ENCODE measurements at regions not wholly inside any gene's neighbourhood (a gene's known extent, or its start where the extent isn't known, plus 50 kb on each side); places are given as distances from the start of the nearest gene placed in this dataset.
A peak's percentile ranks its signal among the peaks of the same experiment; 100 is the strongest.

GRCh38 chr3:66597308-66597863 is 96.6 kb upstream of the LRIG1 start:
- no peak for FAIRE-seq
- intact Hi-C loops (cut with DNase I), result no loop called here
- Histone ChIP-seq H3K27me3 (ENCODE audit: control insufficient read depth, insufficient read depth, low read length) (no peaks in the 10 kb centered on the region), H3K36me3 (ENCODE audit: control insufficient read depth in 2 of 3, insufficient read depth in 3 of 3, low read length in 3 of 3) (no peaks in the 10 kb centered on the region), H3K4me3 (ENCODE audit: low read length in 3 of 3) (no peak overlapping the region), H3K9ac (ENCODE audit: low read length in 3 of 3) (no peak overlapping the region), H3K4me1 (ENCODE audit: control insufficient read depth in 2 of 3, insufficient read depth in 2 of 3, low read depth in 1 of 3, low read length in 3 of 3) (no peaks in the 10 kb centered on the region), H3K9me3 (ENCODE audit: control insufficient read depth in 2 of 3, insufficient read depth in 1 of 3, low read length in 3 of 3) (no peaks in the 10 kb centered on the region), H3K27ac (ENCODE audit: low read depth in 2 of 2, low read length in 2 of 2) (no peak overlapping the region)
- DNase-seq, result no peak
- no peak for TF ChIP-seq CTCF (IDR thresholded peaks at IDR 0.05; ENCODE audit: borderline replicate concordance, extremely low read depth, insufficient read depth)

- DNase-seq (peak in 3 of 5 donors; percentile 50 to 61 (median 58)), FAIRE-seq (no peak)
- H3K36me3 ChIP-seq (ENCODE audit: control insufficient read depth in 2 of 3, insufficient read depth in 3 of 3, low read length in 3 of 3), result no peaks in the 10 kb centered on the region
- TF ChIP-seq CTCF (IDR thresholded peaks at IDR 0.05; ENCODE audit: borderline replicate concordance, extremely low read depth, insufficient read depth), result no peak
- H3K9me3 ChIP-seq (ENCODE audit: control insufficient read depth in 2 of 3, insufficient read depth in 1 of 3, low read length in 3 of 3), result no peaks in the 10 kb centered on the region
- no peaks in the 10 kb centered on the region for H3K27me3 ChIP-seq (ENCODE audit: control insufficient read depth, insufficient read depth, low read length)
- no peaks in the 10 kb centered on the region for H3K4me1 ChIP-seq (ENCODE audit: control insufficient read depth in 2 of 3, insufficient read depth in 2 of 3, low read depth in 1 of 3, low read length in 3 of 3)
- H3K27ac ChIP-seq (ENCODE audit: low read depth in 2 of 2, low read length in 2 of 2), result no peak overlapping the region
- no peak overlapping the region for H3K4me3 ChIP-seq (ENCODE audit: low read length in 3 of 3)
- intact Hi-C loops (cut with DNase I), result no loop called here
- no peak overlapping the region for H3K9ac ChIP-seq (ENCODE audit: low read length in 3 of 3)
These were observed 97.3 kb upstream of the LRIG1 start for GRCh38 chr3:66598168-66598567.

- FAIRE-seq, result no peak
- H3K36me3 ChIP-seq (ENCODE audit: control insufficient read depth in 2 of 3, insufficient read depth in 3 of 3, low read length in 3 of 3), result no peaks in the 10 kb centered on the region
- no peak overlapping the region for H3K9ac ChIP-seq (ENCODE audit: low read length in 3 of 3)
- no peak for TF ChIP-seq CTCF (IDR thresholded peaks at IDR 0.05; ENCODE audit: borderline replicate concordance, extremely low read depth, insufficient read depth)
- H3K27me3 ChIP-seq (ENCODE audit: control insufficient read depth, insufficient read depth, low read length), result no peaks in the 10 kb centered on the region
- intact Hi-C loops (cut with DNase I), result no loop called here
- no peak for DNase-seq
- H3K4me3 ChIP-seq (ENCODE audit: low read length in 3 of 3), result no peak overlapping the region
- no peaks in the 10 kb centered on the region for H3K4me1 ChIP-seq (ENCODE audit: control insufficient read depth in 2 of 3, insufficient read depth in 2 of 3, low read depth in 1 of 3, low read length in 3 of 3)
- H3K27ac ChIP-seq (ENCODE audit: low read depth in 2 of 2, low read length in 2 of 2), result no peak overlapping the region
- no peaks in the 10 kb centered on the region for H3K9me3 ChIP-seq (ENCODE audit: control insufficient read depth in 2 of 3, insufficient read depth in 1 of 3, low read length in 3 of 3)
These were observed 101.4 kb upstream of the LRIG1 start for GRCh38 chr3:66602237-66602636.

GRCh38 chr3:66602691-66603090 is 101.9 kb upstream of the LRIG1 start:
- intact Hi-C loops (cut with DNase I), result no loop called here
- Histone ChIP-seq H3K9ac (ENCODE audit: low read length in 3 of 3) (no peak overlapping the region), H3K36me3 (ENCODE audit: control insufficient read depth in 2 of 3, insufficient read depth in 3 of 3, low read length in 3 of 3) (no peaks in the 10 kb centered on the region), H3K4me1 (ENCODE audit: control insufficient read depth in 2 of 3, insufficient read depth in 2 of 3, low read depth in 1 of 3, low read length in 3 of 3) (no peaks in the 10 kb centered on the region), H3K4me3 (ENCODE audit: low read length in 3 of 3) (no peak overlapping the region), H3K9me3 (ENCODE audit: control insufficient read depth in 2 of 3, insufficient read depth in 1 of 3, low read length in 3 of 3) (no peaks in the 10 kb centered on the region), H3K27ac (ENCODE audit: low read depth in 2 of 2, low read length in 2 of 2) (no peak overlapping the region), H3K27me3 (ENCODE audit: control insufficient read depth, insufficient read depth, low read length) (no peaks in the 10 kb centered on the region)
- FAIRE-seq (no peak), DNase-seq (no peak)
- no peak for TF ChIP-seq CTCF (IDR thresholded peaks at IDR 0.05; ENCODE audit: borderline replicate concordance, extremely low read depth, insufficient read depth)

All from kidney (tissue), 13 donors.